ENCODE measurements at regions not wholly inside any gene's neighbourhood (a gene's known extent, or its start where the extent isn't known, plus 50 kb on each side); places are given as distances from the start of the nearest gene placed in this dataset.

GRCh38 chr11:91209306-91209705, 986.5 kb upstream of the CHORDC1 start:
- DNase-seq = no peak

GRCh38 chr11:91199866-91200265, 977.0 kb upstream of the CHORDC1 start:
- DNase-seq = no peak

- DNase-seq = no peak
Observed at GRCh38 chr11:91194546-91194945, 971.7 kb upstream of the CHORDC1 start.

- DNase-seq = no peak
Observed at GRCh38 chr11:91188484-91188883, 965.6 kb upstream of the CHORDC1 start.

- DNase-seq = no peak
Observed at GRCh38 chr11:91187314-91187713, 964.5 kb upstream of the CHORDC1 start.

GRCh38 chr11:91178366-91178765, 955.5 kb upstream of the CHORDC1 start:
- DNase-seq = no peak

- no peak for DNase-seq
Observed at GRCh38 chr11:91174734-91175133, 951.9 kb upstream of the CHORDC1 start.

GRCh38 chr11:91174193-91174592, 951.3 kb upstream of the CHORDC1 start:
- no peak for DNase-seq

- no peak for DNase-seq
Observed at GRCh38 chr11:91173701-91174100, 950.9 kb upstream of the CHORDC1 start.

GRCh38 chr11:91170711-91171110, 947.9 kb upstream of the CHORDC1 start:
- no peak for DNase-seq

- DNase-seq = no peak
Observed at GRCh38 chr11:91164452-91164822, 941.6 kb upstream of the CHORDC1 start.

GRCh38 chr11:91163619-91164451, 941.0 kb upstream of the CHORDC1 start:
- no peak for DNase-seq

- no peak for DNase-seq
Observed at GRCh38 chr11:91160661-91161060, 937.8 kb upstream of the CHORDC1 start.

GRCh38 chr11:91158891-91159537, 936.2 kb upstream of the CHORDC1 start:
- DNase-seq = no peak

- no peak for DNase-seq
Observed at GRCh38 chr11:91158297-91158696, 935.4 kb upstream of the CHORDC1 start.

- DNase-seq = no peak
Observed at GRCh38 chr11:91156041-91156440, 933.2 kb upstream of the CHORDC1 start.

- DNase-seq = no peak
Observed at GRCh38 chr11:91147885-91148284, 925.0 kb upstream of the CHORDC1 start.

- DNase-seq = no peak
Observed at GRCh38 chr11:91141655-91142054, 918.8 kb upstream of the CHORDC1 start.

- DNase-seq = no peak
Observed at GRCh38 chr11:91136631-91137030, 913.8 kb upstream of the CHORDC1 start.

- DNase-seq = no peak
Observed at GRCh38 chr11:91133361-91133760, 910.5 kb upstream of the CHORDC1 start.

GRCh38 chr11:91129596-91129995, 906.7 kb upstream of the CHORDC1 start:
- DNase-seq = no peak

GRCh38 chr11:91124363-91124762, 901.5 kb upstream of the CHORDC1 start:
- DNase-seq = no peak

- DNase-seq = no peak
Observed at GRCh38 chr11:91115116-91115515, 892.3 kb upstream of the CHORDC1 start.

GRCh38 chr11:91104237-91104636, 881.4 kb upstream of the CHORDC1 start:
- no peak for DNase-seq

GRCh38 chr11:91100427-91100826, 877.6 kb upstream of the CHORDC1 start:
- no peak for DNase-seq

Data from MV-4-11 (cell line).